H9 (cell line): ENCODE measurements at regions not wholly inside any gene's neighbourhood (a gene's known extent, or its start where the extent isn't known, plus 50 kb on each side); places are given as distances from the start of the nearest gene placed in this dataset.

Experiments
- DNase-seq: peaks from one replicate; pipeline ENCODE4 v3.0.0-alpha.2; 2017
- H2AFZ ChIP-seq: one replicate; pipeline ENCODE4 v1.6.1; 2013; ENCODE audit warnings: mild to moderate bottlenecking, low read length, control low read depth, moderate library complexity
- H2AK5ac ChIP-seq: 2 replicates; pipeline ENCODE4 v1.6.1; 2013; ENCODE audit warnings: low read length, control low read depth, mixed read lengths; ENCODE audit not compliant: insufficient read length
- H2BK120ac ChIP-seq: one replicate; pipeline ENCODE4 v1.6.1; 2013; ENCODE audit warnings: low read depth, mild to moderate bottlenecking, low read length, control low read depth, inconsistent platforms; ENCODE audit not compliant: poor library complexity, severe bottlenecking
- H2BK12ac ChIP-seq: 2 replicates; pipeline ENCODE4 v1.6.1; 2013; ENCODE audit warnings: low read length, control low read depth, mixed read lengths, low read depth; ENCODE audit not compliant: insufficient read length
- H2BK15ac ChIP-seq: 2 replicates; pipeline ENCODE4 v1.6.1; 2013; ENCODE audit warnings: low read depth, low read length, control low read depth
- H2BK20ac ChIP-seq: one replicate; pipeline ENCODE4 v1.6.1; 2013; ENCODE audit warnings: low read depth, mild to moderate bottlenecking, low read length, control low read depth, inconsistent platforms; ENCODE audit not compliant: poor library complexity, severe bottlenecking
- H2BK5ac ChIP-seq: 2 replicates; pipeline ENCODE4 v1.6.1; 2013; ENCODE audit warnings: low read length, control low read depth, mixed read lengths; ENCODE audit not compliant: insufficient read length
- H3K14ac ChIP-seq: 2 replicates; pipeline ENCODE4 v1.6.1; 2013; ENCODE audit warnings: low read length, control low read depth; ENCODE audit not compliant: insufficient read depth
- H3K18ac ChIP-seq: 2 replicates; pipeline ENCODE4 v1.6.1; 2013; ENCODE audit warnings: low read depth, mild to moderate bottlenecking, mixed read lengths, low read length, control low read depth; ENCODE audit not compliant: insufficient read length
- H3K23ac ChIP-seq: 2 replicates; pipeline ENCODE4 v1.6.1; 2013; ENCODE audit warnings: low read length, control low read depth, mixed read lengths, low read depth; ENCODE audit not compliant: insufficient read length
- H3K23me2 ChIP-seq: 2 replicates; pipeline ENCODE4 v1.6.1; 2013; ENCODE audit warnings: low read depth, mild to moderate bottlenecking, mixed read lengths, low read length, control low read depth; ENCODE audit not compliant: insufficient read length, poor library complexity, severe bottlenecking
- H3K27ac ChIP-seq: 2 replicates; pipeline ENCODE4 v1.5.1; 2013; ENCODE audit warnings: low read length, control low read depth, mixed read lengths, low read depth; ENCODE audit not compliant: insufficient read length
- H3K27me3 ChIP-seq: 2 replicates; pipeline ENCODE4 v1.6.1; 2013; ENCODE audit warnings: low read length, control low read depth, inconsistent platforms; ENCODE audit not compliant: insufficient read depth
- H3K4ac ChIP-seq: 2 replicates; pipeline ENCODE4 v1.6.1; 2013; ENCODE audit warnings: low read depth, mild to moderate bottlenecking, control low read depth, inconsistent platforms, low read length, moderate library complexity
- H3K4me1 ChIP-seq: 2 replicates; pipeline ENCODE4 v1.6.1; 2013; ENCODE audit warnings: low read length, control low read depth, inconsistent platforms; ENCODE audit not compliant: insufficient read depth
- H3K4me2 ChIP-seq: 2 replicates; pipeline ENCODE4 v1.6.1; 2013; ENCODE audit warnings: low read length, control low read depth, mixed read lengths; ENCODE audit not compliant: insufficient read length, insufficient read depth
- H3K56ac ChIP-seq: 2 replicates; pipeline ENCODE4 v1.6.1; 2013; ENCODE audit warnings: low read depth, mild to moderate bottlenecking, mixed read lengths, low read length, control low read depth; ENCODE audit not compliant: insufficient read length
- H3K79me1 ChIP-seq: 2 replicates; pipeline ENCODE4 v1.6.1; 2013; ENCODE audit warnings: low read depth, mild to moderate bottlenecking, moderate library complexity, low read length, control low read depth, inconsistent platforms; ENCODE audit not compliant: insufficient read depth, poor library complexity, severe bottlenecking
- H3K79me2 ChIP-seq: 2 replicates; pipeline ENCODE4 v1.6.1; 2013; ENCODE audit warnings: low read length, control low read depth, inconsistent platforms; ENCODE audit not compliant: insufficient read depth
- H3K9ac ChIP-seq: 2 replicates; pipeline ENCODE4 v1.6.1; 2013; ENCODE audit warnings: low read length, control low read depth, mixed read lengths; ENCODE audit not compliant: insufficient read length; ENCODE audit errors: extremely low read depth
- H3K9me3 ChIP-seq: one replicate; pipeline ENCODE4 v1.6.1; 2013; ENCODE audit warnings: low read depth, low read length, inconsistent platforms; ENCODE audit not compliant: control insufficient read depth
- H3T11ph ChIP-seq: one replicate; pipeline ENCODE4 v1.6.1; 2013; ENCODE audit warnings: mild to moderate bottlenecking, low read length, control low read depth, inconsistent platforms
- H4K20me1 ChIP-seq: one replicate; pipeline ENCODE4 v1.6.1; 2013; ENCODE audit not compliant: control insufficient read depth, insufficient read length, insufficient read depth
- H4K5ac ChIP-seq: 2 replicates; pipeline ENCODE4 v1.6.1; 2013; ENCODE audit warnings: low read depth, mild to moderate bottlenecking, mixed read lengths, low read length, control low read depth; ENCODE audit not compliant: insufficient read length
- H4K8ac ChIP-seq: replicated peaks from 2 replicates; pipeline ENCODE4 v1.6.1; 2013; ENCODE audit warnings: low read length, control low read depth, mixed read lengths, low read depth; ENCODE audit not compliant: insufficient read length
- H4K91ac ChIP-seq: 2 replicates; pipeline ENCODE4 v1.6.1; 2013; ENCODE audit warnings: low read depth, mild to moderate bottlenecking, moderate library complexity, mixed read lengths, low read length, control low read depth; ENCODE audit not compliant: insufficient read length
- H3K27ac Mint-ChIP-seq, 3 experiments: 2 replicates in 2 of 3; 3 replicates in 1 of 3; pipeline ENCODE4 v1.8.0; 2020 to 2021; ENCODE audit warnings: mixed read lengths in 3 of 3, mild to moderate bottlenecking in 1 of 3, moderate library complexity in 1 of 3
- H3K27me3 Mint-ChIP-seq: 2 replicates; pipeline ENCODE4 v1.8.0; 2021; ENCODE audit warnings: low read depth, mild to moderate bottlenecking, moderate library complexity, mixed read lengths
- H3K36me3 Mint-ChIP-seq, 3 experiments: 2 replicates in 2 of 3; 3 replicates in 1 of 3; pipeline ENCODE4 v1.8.0; 2020 to 2021; ENCODE audit warnings: low read depth in 3 of 3, mixed read lengths in 3 of 3; ENCODE audit not compliant: insufficient read depth in 1 of 3
- H3K4me1 Mint-ChIP-seq, 2 experiments: 2 replicates each; pipeline ENCODE4 v1.8.0; 2020; ENCODE audit warnings: mixed read lengths in 2 of 2
- H3K4me3 Mint-ChIP-seq, 2 experiments: 2 replicates in 1 of 2; 3 replicates in 1 of 2; pipeline ENCODE4 v1.8.0; 2020 to 2021; ENCODE audit warnings: mild to moderate bottlenecking in 2 of 2, mixed read lengths in 2 of 2, moderate library complexity in 1 of 2
- H3K9me3 Mint-ChIP-seq, 2 experiments: 2 replicates in 1 of 2; 3 replicates in 1 of 2; pipeline ENCODE4 v1.8.0; 2020; ENCODE audit warnings: mild to moderate bottlenecking in 2 of 2, mixed read lengths in 2 of 2, moderate library complexity in 1 of 2
- WGBS: extraction: QIAGEN DNeasy Blood & Tissue Kit; methylation state at CpG from one replicate; pipeline ENCODE4 v1.1.7; 2013; ENCODE audit warnings: missing lambda C conversion rate, low lambda C conversion rate, mixed read lengths; ENCODE audit not compliant: insufficient read length; ENCODE audit errors: extremely low coverage; 5-methylcytosine and 5-hydroxymethylcytosine counted together
- TF ChIP-seq, protein P1 (sequence below): fragments of 200-600 bp; sonication (generic); conservative IDR thresholded peaks from 3 replicates; pipeline ENCODE4 v1.8.0; 2021; ENCODE audit warnings: antibody characterized with exemption, mild to moderate bottlenecking

GRCh38 chr2:84126084-84126483 is 333.0 kb downstream of the SUCLG1 start:
- Histone ChIP-seq H2BK15ac (no peak overlapping the region), H3K9ac (no peak overlapping the region), H4K5ac (no peak overlapping the region), H3K79me1 (no peaks in the 10 kb centered on the region), H3K9me3 (no peaks in the 10 kb centered on the region), H2BK5ac (no peak overlapping the region), H3K4me2 (no peak overlapping the region), H4K20me1 (no peaks in the 10 kb centered on the region), H3K18ac (no peak overlapping the region), H3K23ac (no peak overlapping the region), H3K56ac (no peak overlapping the region), H3K4me1 (no peaks in the 10 kb centered on the region), H4K91ac (no peak overlapping the region), H3K4ac (no peak overlapping the region), H2AK5ac (no peak overlapping the region), H3K79me2 (no peaks in the 10 kb centered on the region), H3K27me3 (no peaks in the 10 kb centered on the region), H3K27ac (no peak overlapping the region), H2BK20ac (no peak overlapping the region), H3K23me2 (no peaks in the 10 kb centered on the region), H4K8ac (no peak overlapping the region), H2BK12ac (no peak overlapping the region), H3K14ac (no peak overlapping the region), H2BK120ac (no peak overlapping the region), H3T11ph (no peak overlapping the region), H2AFZ (no peak overlapping the region)
- Mint-ChIP-seq H3K9me3 (peaks cover 10% of the 10 kb centered on the region in 2 experiments; a peak in 3 of 5 replicates), H3K4me1 (peaks cover 0 to 7% of the 10 kb centered on the region in 2 experiments; a peak in 2 of 4 replicates), H3K27me3 (no peaks in the 10 kb centered on the region), H3K36me3 (peaks cover 4 to 7% (median 5%) of the 10 kb centered on the region in 3 experiments; a peak in 5 of 7 replicates), H3K27ac (no peak overlapping the region), H3K4me3 (no peak overlapping the region)
- DNase-seq, result no peak
- TF ChIP-seq, protein P1, sequence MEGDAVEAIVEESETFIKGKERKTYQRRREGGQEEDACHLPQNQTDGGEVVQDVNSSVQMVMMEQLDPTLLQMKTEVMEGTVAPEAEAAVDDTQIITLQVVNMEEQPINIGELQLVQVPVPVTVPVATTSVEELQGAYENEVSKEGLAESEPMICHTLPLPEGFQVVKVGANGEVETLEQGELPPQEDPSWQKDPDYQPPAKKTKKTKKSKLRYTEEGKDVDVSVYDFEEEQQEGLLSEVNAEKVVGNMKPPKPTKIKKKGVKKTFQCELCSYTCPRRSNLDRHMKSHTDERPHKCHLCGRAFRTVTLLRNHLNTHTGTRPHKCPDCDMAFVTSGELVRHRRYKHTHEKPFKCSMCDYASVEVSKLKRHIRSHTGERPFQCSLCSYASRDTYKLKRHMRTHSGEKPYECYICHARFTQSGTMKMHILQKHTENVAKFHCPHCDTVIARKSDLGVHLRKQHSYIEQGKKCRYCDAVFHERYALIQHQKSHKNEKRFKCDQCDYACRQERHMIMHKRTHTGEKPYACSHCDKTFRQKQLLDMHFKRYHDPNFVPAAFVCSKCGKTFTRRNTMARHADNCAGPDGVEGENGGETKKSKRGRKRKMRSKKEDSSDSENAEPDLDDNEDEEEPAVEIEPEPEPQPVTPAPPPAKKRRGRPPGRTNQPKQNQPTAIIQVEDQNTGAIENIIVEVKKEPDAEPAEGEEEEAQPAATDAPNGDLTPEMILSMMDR, result no peak
- WGBS, result no CpG with 5 or more reads among the region's 1 CpG
